HepG2 (cell line): ENCODE measurements at regions not wholly inside any gene's neighbourhood (a gene's known extent, or its start where the extent isn't known, plus 50 kb on each side); places are given as distances from the start of the nearest gene placed in this dataset.

Source experiments
- ATAC-seq: fragments of 200-7000 bp; cut with Tn5 transposase; 3 replicates; pipeline ENCODE4 v1.9.1; 2020; ENCODE audit warnings: mild to moderate bottlenecking, moderate library complexity
- BruUV-seq: library from RNA; stranded (reverse); fragments of 400-500 nt; replicated peaks from 2 replicates; lab custom pipeline; 2021; lab: Mats Ljungman, UMichigan
- CTCF ChIA-PET: fragments of 300-600 bp; formaldehyde crosslinking; extraction: SDS; loops from one replicate; lab custom pipeline; 2021; ENCODE audit warnings: low total read pairs, inconsistent platforms, low intra/inter-chr PET ratio; lab: Yijun Ruan, JAX
- POLR2A ChIA-PET: fragments of 350-600 bp; sonication (Branson Sonifier 250); formaldehyde crosslinking; loops from one replicate; lab custom pipeline; 2020; ENCODE audit warnings: antibody characterized with exemption, inconsistent platforms; lab: Yijun Ruan, JAX
- DNase-seq: peaks from one replicate; pipeline ENCODE4 v3.0.0-alpha.2; 2015; ENCODE audit warnings: low spot score
- FAIRE-seq: peaks from 3 replicates; lab custom pipeline; 2011; peaks lifted over from hg19 to GRCh38; lab: Jason Lieb, UNC
- H2AFZ ChIP-seq: one replicate; pipeline ENCODE4 v1.6.1; 2011; ENCODE audit warnings: low read length, inconsistent platforms
- H3K27ac ChIP-seq: fragments of 300-600 bp; 3 replicates; pipeline ENCODE4 v1.8.0; 2011; ENCODE audit warnings: mixed run types, mild to moderate bottlenecking, mixed read lengths, low read length, inconsistent platforms; ENCODE audit not compliant: insufficient read depth; ENCODE audit errors: extremely low read length
- H3K27me3 ChIP-seq, 2 experiments: fragments of 200-600 bp in 1 of 2; 2 replicates in 1 of 2; 3 replicates in 1 of 2; pipeline versions ENCODE4 v1.6.0 to v1.8.0; 2011; ENCODE audit warnings: low read length in 2 of 2, mild to moderate bottlenecking in 2 of 2, moderate library complexity in 2 of 2, inconsistent platforms in 1 of 2; ENCODE audit not compliant: insufficient read depth in 2 of 2, control insufficient read depth in 1 of 2
- H3K36me3 ChIP-seq, 2 experiments: fragments of 200-600 bp in 1 of 2; replicated peaks in 1 of 2; 2 replicates in 1 of 2; 3 replicates in 1 of 2; pipeline versions ENCODE4 v1.5.1 to v1.8.0; 2011; ENCODE audit warnings: low read length in 2 of 2, inconsistent platforms in 1 of 2; ENCODE audit not compliant: insufficient read depth in 2 of 2, control insufficient read depth in 1 of 2
- H3K4me1 ChIP-seq: 2 replicates; pipeline ENCODE4 v1.5.1; 2012; ENCODE audit warnings: low read length, inconsistent platforms; ENCODE audit not compliant: insufficient read depth
- H3K4me2 ChIP-seq: 2 replicates; pipeline ENCODE4 v1.6.0; 2011; ENCODE audit warnings: low read depth, low read length, inconsistent platforms
- H3K4me3 ChIP-seq, 3 experiments: fragments of 200-600 bp in 1 of 3; sonication (generic), shearing (Covaris generic) in 1 of 3; replicated peaks in 1 of 3; 2 replicates each; pipeline ENCODE4 v1.5.1; 2011 to 2016; ENCODE audit warnings: low read length in 3 of 3, inconsistent platforms in 2 of 3, low read depth in 2 of 3, mild to moderate bottlenecking in 2 of 3, control low read depth in 1 of 3, mixed read lengths in 1 of 3; ENCODE audit not compliant: insufficient read depth in 1 of 3
- H3K79me2 ChIP-seq: one replicate; pipeline ENCODE4 v1.6.1; 2011; ENCODE audit warnings: low read length, inconsistent platforms; ENCODE audit not compliant: insufficient read depth
- H3K9ac ChIP-seq: 2 replicates; pipeline ENCODE4 v1.6.0; 2011; ENCODE audit warnings: mild to moderate bottlenecking, low read depth, low read length, inconsistent platforms; ENCODE audit not compliant: insufficient read depth
- H3K9me3 ChIP-seq: 2 replicates; pipeline ENCODE4 v1.5.1; 2012; ENCODE audit warnings: mild to moderate bottlenecking, low read length
- H4K20me1 ChIP-seq: 2 replicates; pipeline ENCODE4 v1.6.0; 2011; ENCODE audit warnings: inconsistent platforms, mild to moderate bottlenecking, low read length, moderate library complexity; ENCODE audit not compliant: insufficient read depth
- AGO2 ChIP-seq: fragments of 200-400 bp; formaldehyde crosslinking; optimal IDR thresholded peaks from 2 replicates; pipeline ENCODE3; 2017; ENCODE audit warnings: mild to moderate bottlenecking, low read depth, low read length, moderate library complexity
- LCORL ChIP-seq, 2 experiments: fragments of 450-650 bp in 1 of 2; sonication (generic) in 1 of 2; formaldehyde crosslinking in 1 of 2; IDR thresholded peaks; 2 replicates each; pipeline versions ENCODE4 v1.5.0 to v1.6.1; 2017 to 2020; ENCODE audit warnings: antibody characterized with exemption in 1 of 2, missing genetic modification reagents in 1 of 2
- NFATC3 ChIP-seq: sonication (generic); formaldehyde crosslinking; IDR thresholded peaks from 2 replicates; pipeline ENCODE4 v1.5.1; 2020; ENCODE audit warnings: mild to moderate bottlenecking, missing genetic modification reagents
- STAG1 ChIP-seq: sonication (generic); formaldehyde crosslinking; IDR thresholded peaks from 2 replicates; pipeline ENCODE4 v1.4.0; 2020; ENCODE audit warnings: missing genetic modification reagents
- TCF7 ChIP-seq: sonication (generic); IDR thresholded peaks from 2 replicates; pipeline ENCODE4 v1.6.1; 2016; ENCODE audit warnings: antibody characterized with exemption, low read depth
- ZNF609 ChIP-seq: sonication (generic); formaldehyde crosslinking; IDR thresholded peaks from 2 replicates; pipeline ENCODE4 v1.4.0; 2020; ENCODE audit warnings: mild to moderate bottlenecking, missing genetic modification reagents, borderline replicate concordance
- WGBS: methylation state at CpG from one replicate; pipeline ENCODE4 v1.1.6; 2017; ENCODE audit warnings: low lambda C conversion rate; 5-methylcytosine and 5-hydroxymethylcytosine counted together
- in situ Hi-C: cut with HindIII; loops from 2 replicates; pipeline ENCODE4 v1.10.0; 2017; ENCODE audit warnings: low pct_unique_long_range_greater_than_20kb; ENCODE audit not compliant: extremely low pct_ligation_motif_present
- intact Hi-C: fragments of 100-400 bp; cut with micrococcal nuclease; formaldehyde crosslinking; loops from one replicate; pipeline ENCODE4 v1.10.0; 2022; ENCODE audit not compliant: unreplicated experiment

- Histone ChIP-seq H3K4me1 (no peaks in the 10 kb centered on the region), H4K20me1 (no peaks in the 10 kb centered on the region), H2AFZ (no peak overlapping the region)
- POLR2A ChIA-PET, result no interaction called here
- whole genome bisulfite sequencing, result 2% methylated on average over 3 of the region's 3 CpGs
- no TSS peak for BruUV-seq
- in situ Hi-C loops, result no loop called here
- no peak for DNase-seq
- intact Hi-C loops, result no loop called here
- TF ChIP-seq AGO2 (no peak), LCORL (IDR thresholded peaks at IDR 0.05) (peak; percentile 57; the same call in 1 of the 2 replicates), LCORL (CRISPR knock-in tag; IDR thresholded peaks at IDR 0.05) (no peak)
- TF ChIP-seq, all 625 proteins: peak for 1
- Histone ChIP-seq H3K27ac (no peak overlapping the region), H3K9me3 (no peaks in the 10 kb centered on the region), H3K4me3 (no peak overlapping the region), H3K27me3 (no peaks in the 10 kb centered on the region), H3K79me2 (no peaks in the 10 kb centered on the region), H3K9ac (no peak overlapping the region), H3K36me3 (no peaks in the 10 kb centered on the region), H3K4me2 (no peak overlapping the region)
- FAIRE-seq (no peak), ATAC-seq (no peak)
- CTCF ChIA-PET, result no interaction called here
Measured at GRCh38 chr6:16873698-16874097, 112.4 kb upstream of the ATXN1 start.

DNA sequence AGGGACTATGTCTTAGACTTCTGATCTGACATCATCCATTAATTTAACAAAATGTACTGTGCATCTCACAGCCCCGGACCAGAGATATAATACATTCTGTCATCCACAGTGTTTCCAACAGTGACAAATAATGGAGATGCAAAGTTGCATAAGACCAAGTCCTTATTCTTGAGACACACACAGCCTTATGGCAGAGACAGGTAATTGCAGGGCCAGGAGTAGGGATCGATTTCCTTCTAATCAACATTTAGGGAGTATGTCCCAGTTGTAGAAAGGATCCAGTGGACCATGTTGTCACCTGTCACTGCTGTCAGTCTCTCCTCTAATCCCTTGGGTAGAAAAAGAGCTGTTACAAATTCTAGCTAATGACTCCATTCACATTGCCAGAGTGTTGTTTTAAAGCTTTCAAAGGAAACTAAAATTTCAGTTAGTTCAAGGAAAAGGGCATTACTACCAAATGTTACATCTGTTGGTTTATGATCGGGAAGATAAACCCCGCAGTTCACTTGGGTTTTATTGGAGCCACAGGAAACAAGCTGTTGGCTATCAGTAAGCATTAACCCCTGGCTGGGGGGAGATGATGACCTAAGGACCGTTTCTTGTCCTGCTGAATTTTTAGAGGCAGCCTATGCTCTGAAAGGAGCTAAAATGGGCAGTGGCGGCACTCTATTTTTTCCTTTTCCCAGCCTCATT, 111.4 kb upstream of the ATXN1 start:
- 0 out of 2 replicates have a peak, but pooled peaks have one; percentile 8 for TF ChIP-seq STAG1 (CRISPR knock-in tag)
- no peak for TF ChIP-seq TCF7
- no peak for TF ChIP-seq ZNF609 (CRISPR knock-in tag)
- TF ChIP-seq NFATC3 (CRISPR knock-in tag), result no peak
- in situ Hi-C loops, result no loop called here
- no peaks in the 10 kb centered on the region for H3K27me3 ChIP-seq
- no peaks in the 10 kb centered on the region for H3K36me3 ChIP-seq
- intact Hi-C loops, result no loop called here
- no peaks in the 10 kb centered on the region for H3K4me1 ChIP-seq
- H3K9me3 ChIP-seq, result no peaks in the 10 kb centered on the region
- no peaks in the 10 kb centered on the region for H4K20me1 ChIP-seq
- 10% methylated on average over 6 of the region's 6 CpGs for WGBS
- ChIA-PET POLR2A (no interaction called here), CTCF (no interaction called here)
- ATAC-seq (no peak), FAIRE-seq (no peak), DNase-seq (no peak)
- no peak overlapping the region for H3K27ac ChIP-seq
- no peak overlapping the region for H3K4me3 ChIP-seq
- no TSS peak for BruUV-seq
- H3K9ac ChIP-seq, result no peak overlapping the region
- H2AFZ ChIP-seq, result no peak overlapping the region
- H3K4me2 ChIP-seq, result no peak overlapping the region
- H3K79me2 ChIP-seq, result no peaks in the 10 kb centered on the region
